SK-N-SH treated with all-trans-retinoic acid at 6 μM for 48 hours (cell line): ENCODE measurements at regions not wholly inside any gene's neighbourhood (a gene's known extent, or its start where the extent isn't known, plus 50 kb on each side); places are given as distances from the start of the nearest gene placed in this dataset.

Experiments used
- ATAC-seq: fragments of 200-7000 bp; cut with Tn5 transposase; 3 replicates; pipeline ENCODE4 v1.9.1; 2020; ENCODE audit warnings: mild to moderate bottlenecking, moderate library complexity
- ARNTL ChIP-seq: fragments of 450-650 bp; formaldehyde crosslinking; IDR thresholded peaks from 2 replicates; pipeline ENCODE4 v1.5.0; 2020; ENCODE audit warnings: low read depth, mild to moderate bottlenecking, moderate library complexity, borderline replicate concordance
- BACH2 ChIP-seq: fragments of 250-450 bp; sonication (Bioruptor Pico); IDR thresholded peaks from 2 replicates; pipeline ENCODE4 v1.9.0; 2021; ENCODE audit warnings: mild to moderate bottlenecking, borderline replicate concordance
- CREB5 ChIP-seq: fragments of 250-450 bp; sonication (Bioruptor Pico); IDR thresholded peaks from 2 replicates; pipeline ENCODE4 v1.5.1; 2020; ENCODE audit warnings: low read depth, mild to moderate bottlenecking, moderate library complexity
- CSDC2 ChIP-seq: fragments of 250-450 bp; sonication (Bioruptor Pico); IDR thresholded peaks from 2 replicates; pipeline ENCODE4 v1.5.0; 2020; ENCODE audit warnings: mild to moderate bottlenecking, moderate library complexity
- CSRNP3 ChIP-seq: fragments of 250-450 bp; sonication (Bioruptor Pico); IDR thresholded peaks from 2 replicates; pipeline ENCODE4 v1.5.1; 2021; ENCODE audit warnings: mild to moderate bottlenecking, moderate library complexity
- GLIS3 ChIP-seq: fragments of 250-450 bp; sonication (Bioruptor Pico); IDR thresholded peaks from 2 replicates; pipeline ENCODE4 v1.5.0; 2020; ENCODE audit warnings: mild to moderate bottlenecking, moderate library complexity
- OSR1 ChIP-seq: fragments of 250-450 bp; sonication (Bioruptor Pico); IDR thresholded peaks from 2 replicates; pipeline ENCODE4 v1.8.0; 2022; ENCODE audit warnings: moderate library complexity, mild to moderate bottlenecking, inconsistent platforms
- PATZ1 ChIP-seq: fragments of 250-450 bp; sonication (Bioruptor Pico); IDR thresholded peaks from 2 replicates; pipeline ENCODE4 v1.8.0; 2020; ENCODE audit warnings: mild to moderate bottlenecking, moderate library complexity, borderline replicate concordance
- POU6F1 ChIP-seq: fragments of 250-450 bp; sonication (Bioruptor Pico); IDR thresholded peaks from 2 replicates; pipeline ENCODE4 v1.8.0; 2021; ENCODE audit warnings: low read depth, mild to moderate bottlenecking, moderate library complexity, borderline replicate concordance
- PPARA ChIP-seq: fragments of 250-450 bp; sonication (Bioruptor Pico); IDR thresholded peaks from 2 replicates; pipeline ENCODE4 v1.5.0; 2020; ENCODE audit warnings: mild to moderate bottlenecking, borderline replicate concordance
- RARB ChIP-seq: fragments of 250-450 bp; sonication (Bioruptor Pico); IDR thresholded peaks from 2 replicates; pipeline ENCODE4 v1.8.0; 2021; ENCODE audit warnings: mild to moderate bottlenecking, moderate library complexity
- SNAI2 ChIP-seq: fragments of 250-450 bp; sonication (Bioruptor Pico); IDR thresholded peaks from 2 replicates; pipeline ENCODE4 v1.5.0; 2020; ENCODE audit warnings: mild to moderate bottlenecking, moderate library complexity
- TCF4 ChIP-seq: fragments of 250-450 bp; sonication (Bioruptor Pico); IDR thresholded peaks from 2 replicates; pipeline ENCODE4 v1.8.0; 2021; ENCODE audit warnings: mild to moderate bottlenecking, moderate library complexity, borderline replicate concordance
- TOX ChIP-seq: fragments of 250-450 bp; sonication (Bioruptor Pico); IDR thresholded peaks from 2 replicates; pipeline ENCODE4 v1.8.0; 2021; ENCODE audit warnings: mild to moderate bottlenecking, moderate library complexity, borderline replicate concordance
- TSHZ2 ChIP-seq: fragments of 250-450 bp; sonication (Bioruptor Pico); IDR thresholded peaks from 2 replicates; pipeline ENCODE4 v1.5.0; 2020; ENCODE audit warnings: mild to moderate bottlenecking, moderate library complexity
- ZC3H10 ChIP-seq: fragments of 250-450 bp; sonication (Bioruptor Pico); IDR thresholded peaks from 2 replicates; pipeline ENCODE4 v1.5.1; 2021; ENCODE audit warnings: mild to moderate bottlenecking, moderate library complexity
- ZFP3 ChIP-seq: fragments of 250-450 bp; sonication (Bioruptor Pico); IDR thresholded peaks from 2 replicates; pipeline ENCODE4 v1.5.0; 2020; ENCODE audit warnings: mild to moderate bottlenecking, moderate library complexity
- ZFP30 ChIP-seq: fragments of 450-650 bp; formaldehyde crosslinking; IDR thresholded peaks from 2 replicates; pipeline ENCODE4 v1.5.0; 2022; ENCODE audit warnings: mild to moderate bottlenecking, moderate library complexity
- ZNF565 ChIP-seq: fragments of 450-650 bp; formaldehyde crosslinking; conservative IDR thresholded peaks from 2 replicates; pipeline ENCODE4 v1.5.0; 2020; ENCODE audit warnings: low read depth, mild to moderate bottlenecking, moderate library complexity
- ZNF70 ChIP-seq: fragments of 450-650 bp; formaldehyde crosslinking; IDR thresholded peaks from 2 replicates; pipeline ENCODE4 v1.5.0; 2020; ENCODE audit warnings: mild to moderate bottlenecking, moderate library complexity
- ZNF8 ChIP-seq: fragments of 450-650 bp; formaldehyde crosslinking; IDR thresholded peaks from 2 replicates; pipeline ENCODE4 v1.5.0; 2020; ENCODE audit warnings: mild to moderate bottlenecking, moderate library complexity

GRCh38 chr6:11865680-11866300, 87.2 kb upstream of the ADTRP start (continued):
- TF ChIP-seq CREB5 (CRISPR knock-in tag) = no peak
- TF ChIP-seq ZNF70 (CRISPR knock-in tag) = no peak
- TF ChIP-seq, all 23 proteins: peak for 0

GRCh38 chr6:11858439-11858838, 79.8 kb upstream of the ADTRP start:
- ATAC-seq = no peak
- no peak for TF ChIP-seq ZFP30 (CRISPR knock-in tag)
- TF ChIP-seq ARNTL (CRISPR knock-in tag) = no peak
- no peak for TF ChIP-seq CREB5 (CRISPR knock-in tag)
- TF ChIP-seq POU6F1 = no peak
- no peak for TF ChIP-seq PPARA (CRISPR knock-in tag)
- TF ChIP-seq CSDC2 (CRISPR knock-in tag) = no peak
- no peak for TF ChIP-seq RARB (CRISPR knock-in tag)
- no peak for TF ChIP-seq BACH2 (CRISPR knock-in tag)
- no peak for TF ChIP-seq TOX (CRISPR knock-in tag)
- no peak for TF ChIP-seq CSRNP3
- TF ChIP-seq ZNF8 (CRISPR knock-in tag) = no peak
- TF ChIP-seq ZNF565 (CRISPR knock-in tag) = no peak
- TF ChIP-seq OSR1 (CRISPR knock-in tag) = no peak
- no peak for TF ChIP-seq ZC3H10 (CRISPR knock-in tag)
- no peak for TF ChIP-seq PATZ1 (CRISPR knock-in tag)
- TF ChIP-seq ZFP3 = no peak
- no peak for TF ChIP-seq TSHZ2 (CRISPR knock-in tag)
- no peak for TF ChIP-seq GLIS3 (CRISPR knock-in tag)
- TF ChIP-seq TCF4 (CRISPR knock-in tag) = no peak

- no peak for TF ChIP-seq GLIS3 (CRISPR knock-in tag)
- TF ChIP-seq RARB (CRISPR knock-in tag) = no peak
- no peak for TF ChIP-seq ZNF70 (CRISPR knock-in tag)
- no peak for TF ChIP-seq ZNF8 (CRISPR knock-in tag)
- TF ChIP-seq ZFP3 = no peak
- no peak for TF ChIP-seq TSHZ2 (CRISPR knock-in tag)
- no peak for TF ChIP-seq ZC3H10 (CRISPR knock-in tag)
- TF ChIP-seq PPARA (CRISPR knock-in tag) = no peak
- no peak for TF ChIP-seq TOX (CRISPR knock-in tag)
- no peak for TF ChIP-seq SNAI2 (CRISPR knock-in tag)
- no peak for TF ChIP-seq CSRNP3
- ATAC-seq = no peak
Measured at GRCh38 chr6:11855743-11856142, 77.1 kb upstream of the ADTRP start.
